Liver (tissue), 8 donors: ENCODE measurements at regions not wholly inside any gene's neighbourhood (a gene's known extent, or its start where the extent isn't known, plus 50 kb on each side); places are given as distances from the start of the nearest gene placed in this dataset.

Source experiments
- DNase-seq: peaks from one replicate; pipeline ENCODE4 v3.0.0-alpha.2; 2017; ENCODE audit warnings: low spot score
- H3K27ac ChIP-seq, 2 donors: one replicate each; pipeline ENCODE4 v1.7.0; 2013; ENCODE audit warnings: inconsistent platforms in 2 of 2, low read length in 2 of 2, control low read depth in 1 of 2, low read depth in 1 of 2, mild to moderate bottlenecking in 1 of 2
- H3K27me3 ChIP-seq, 4 donors: one replicate each; pipeline versions ENCODE4 v1.6.1 to v1.7.0; 2013; ENCODE audit warnings: low read length in 3 of 4, inconsistent platforms in 1 of 4, mild to moderate bottlenecking in 1 of 4, moderate library complexity in 1 of 4; ENCODE audit not compliant: control insufficient read depth in 4 of 4, insufficient read depth in 4 of 4
- H3K36me3 ChIP-seq, 4 donors: one replicate each; pipeline versions ENCODE4 v1.6.1 to v1.7.0; 2013; ENCODE audit warnings: low read length in 3 of 4, mild to moderate bottlenecking in 3 of 4, low read depth in 1 of 4, moderate library complexity in 1 of 4; ENCODE audit not compliant: control insufficient read depth in 4 of 4, insufficient read depth in 3 of 4
- H3K4me1 ChIP-seq, 4 donors: one replicate each; pipeline versions ENCODE4 v1.6.1 to v1.7.0; 2013; ENCODE audit warnings: low read length in 3 of 4, mild to moderate bottlenecking in 3 of 4, moderate library complexity in 1 of 4; ENCODE audit not compliant: control insufficient read depth in 4 of 4, insufficient read depth in 4 of 4
- H3K4me3 ChIP-seq, 3 donors: one replicate each; pipeline versions ENCODE4 v1.6.1 to v1.7.0; 2013; ENCODE audit warnings: low read length in 3 of 3, control low read depth in 1 of 3, low read depth in 1 of 3, mild to moderate bottlenecking in 1 of 3
- H3K9ac ChIP-seq, 2 donors: one replicate each; pipeline ENCODE4 v1.7.0; 2013; ENCODE audit warnings: low read length in 2 of 2, mild to moderate bottlenecking in 2 of 2, moderate library complexity in 2 of 2, control low read depth in 1 of 2, low read depth in 1 of 2
- H3K9me3 ChIP-seq, 4 donors: one replicate each; pipeline versions ENCODE4 v1.6.1 to v1.7.0; 2013; ENCODE audit warnings: low read length in 3 of 4; ENCODE audit not compliant: control insufficient read depth in 4 of 4
- CTCF ChIP-seq: fragments of 150-350 bp; IDR thresholded peaks from 2 replicates; pipeline ENCODE4 v1.5.1; 2017; ENCODE audit warnings: improper control_type of control experiment, low read depth, low read length; ENCODE audit not compliant: missing input control
- EGR1 ChIP-seq, 2 donors: IDR thresholded peaks; 2 replicates each; pipeline ENCODE4 v1.6.1; 2016 to 2018; ENCODE audit warnings: antibody characterized with exemption in 2 of 2, low read depth in 2 of 2
- FOXA1 ChIP-seq: IDR thresholded peaks from 2 replicates; pipeline ENCODE4 v1.6.1; 2016; ENCODE audit warnings: antibody characterized with exemption
- FOXA2 ChIP-seq: IDR thresholded peaks from 2 replicates; pipeline ENCODE4 v1.6.1; 2016; ENCODE audit warnings: antibody characterized with exemption
- GABPA ChIP-seq, 2 donors: IDR thresholded peaks in 1 of 2; conservative IDR thresholded peaks in 1 of 2; 2 replicates each; pipeline ENCODE4 v1.6.1; 2016; ENCODE audit warnings: antibody characterized with exemption in 2 of 2, mild to moderate bottlenecking in 1 of 2, moderate library complexity in 1 of 2
- HNF4A ChIP-seq, 2 donors: conservative IDR thresholded peaks; 2 replicates each; pipeline ENCODE4 v1.6.1; 2016; ENCODE audit warnings: antibody characterized with exemption in 2 of 2, mild to moderate bottlenecking in 2 of 2
- HNF4G ChIP-seq: IDR thresholded peaks from 2 replicates; pipeline ENCODE4 v1.6.1; 2016; ENCODE audit warnings: antibody characterized with exemption
- NR2F2 ChIP-seq: IDR thresholded peaks from 2 replicates; pipeline ENCODE4 v1.6.1; 2016; ENCODE audit warnings: antibody characterized with exemption
- RAD21 ChIP-seq, 2 donors: IDR thresholded peaks; 2 replicates each; pipeline ENCODE4 v1.6.1; 2016; ENCODE audit warnings: antibody characterized with exemption in 2 of 2, mild to moderate bottlenecking in 2 of 2
- REST ChIP-seq: IDR thresholded peaks from 2 replicates; pipeline ENCODE4 v1.6.1; 2016; ENCODE audit warnings: antibody characterized with exemption, mild to moderate bottlenecking
- RXRA ChIP-seq, 2 donors: IDR thresholded peaks; 2 replicates each; pipeline ENCODE4 v1.6.1; 2017 to 2018; ENCODE audit warnings: antibody characterized with exemption in 2 of 2, mild to moderate bottlenecking in 1 of 2
- SP1 ChIP-seq: IDR thresholded peaks from 2 replicates; pipeline ENCODE4 v1.6.1; 2018; ENCODE audit warnings: antibody characterized with exemption, mild to moderate bottlenecking
- TAF1 ChIP-seq: conservative IDR thresholded peaks from 2 replicates; pipeline ENCODE4 v1.6.1; 2016; ENCODE audit warnings: antibody characterized with exemption, mild to moderate bottlenecking
- YY1 ChIP-seq: IDR thresholded peaks from 2 replicates; pipeline ENCODE4 v1.6.1; 2016; ENCODE audit warnings: antibody characterized with exemption, mild to moderate bottlenecking
- WGBS: extraction: QIAGEN DNeasy Blood & Tissue Kit; methylation state at CpG from one replicate; pipeline ENCODE4 v1.1.7; 2013; 5-methylcytosine and 5-hydroxymethylcytosine counted together
- TF ChIP-seq, protein P1 (sequence below): IDR thresholded peaks from 2 replicates; pipeline ENCODE4 v1.6.1; 2016; ENCODE audit warnings: antibody characterized with exemption
- TF ChIP-seq, protein P2 (sequence below): IDR thresholded peaks from 2 replicates; pipeline ENCODE4 v1.6.1; 2016; ENCODE audit warnings: antibody characterized with exemption
- TF ChIP-seq, protein P3 (sequence below): IDR thresholded peaks from 2 replicates; pipeline ENCODE4 v1.6.1; 2016; ENCODE audit warnings: antibody characterized with exemption
- donor health status: healthy.
- donor health status: healthy.
- donor health status: healthy.
- donor health status: healthy.
- donor health status: healthy.

- Histone ChIP-seq H3K9me3 (no peaks in the 10 kb centered on the region), H3K4me1 (no peaks in the 10 kb centered on the region), H3K36me3 (no peaks in the 10 kb centered on the region), H3K27me3 (no peaks in the 10 kb centered on the region), H3K27ac (no peak overlapping the region), H3K9ac (no peak overlapping the region), H3K4me3 (no peak overlapping the region)
- no peak for DNase-seq
- 71% methylated on average over 5 of the region's 5 CpGs for WGBS
- TF ChIP-seq CTCF, result peak; percentile 14
- no peak for TF ChIP-seq NR2F2
- peak; percentile 71 for TF ChIP-seq RAD21 (IDR thresholded peaks at IDR 0.05)
Measured at GRCh38 chr3:190718097-190718496, 144.4 kb downstream of the GMNC start.

GRCh38 chr3:190716961-190717360 is 145.5 kb downstream of the GMNC start:
- Histone ChIP-seq H3K27ac (no peak overlapping the region), H3K36me3 (no peaks in the 10 kb centered on the region), H3K4me3 (no peak overlapping the region), H3K27me3 (no peaks in the 10 kb centered on the region), H3K9ac (no peak overlapping the region), H3K9me3 (no peaks in the 10 kb centered on the region), H3K4me1 (no peaks in the 10 kb centered on the region)
- DNase-seq, result no peak
- WGBS, result 71% methylated on average over 3 of the region's 3 CpGs
- no peak for TF ChIP-seq EGR1 (IDR thresholded peaks at IDR 0.05; ENCODE audit: low read depth in 2 of 2)
- TF ChIP-seq HNF4A (conservative IDR thresholded peaks at IDR 0.05), result no peak
- no peak for TF ChIP-seq FOXA1
- no peak for TF ChIP-seq FOXA2
- TF ChIP-seq, protein P1, sequence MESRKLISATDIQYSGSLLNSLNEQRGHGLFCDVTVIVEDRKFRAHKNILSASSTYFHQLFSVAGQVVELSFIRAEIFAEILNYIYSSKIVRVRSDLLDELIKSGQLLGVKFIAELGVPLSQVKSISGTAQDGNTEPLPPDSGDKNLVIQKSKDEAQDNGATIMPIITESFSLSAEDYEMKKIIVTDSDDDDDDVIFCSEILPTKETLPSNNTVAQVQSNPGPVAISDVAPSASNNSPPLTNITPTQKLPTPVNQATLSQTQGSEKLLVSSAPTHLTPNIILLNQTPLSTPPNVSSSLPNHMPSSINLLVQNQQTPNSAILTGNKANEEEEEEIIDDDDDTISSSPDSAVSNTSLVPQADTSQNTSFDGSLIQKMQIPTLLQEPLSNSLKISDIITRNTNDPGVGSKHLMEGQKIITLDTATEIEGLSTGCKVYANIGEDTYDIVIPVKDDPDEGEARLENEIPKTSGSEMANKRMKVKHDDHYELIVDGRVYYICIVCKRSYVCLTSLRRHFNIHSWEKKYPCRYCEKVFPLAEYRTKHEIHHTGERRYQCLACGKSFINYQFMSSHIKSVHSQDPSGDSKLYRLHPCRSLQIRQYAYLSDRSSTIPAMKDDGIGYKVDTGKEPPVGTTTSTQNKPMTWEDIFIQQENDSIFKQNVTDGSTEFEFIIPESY, result no peak
- TF ChIP-seq RAD21 (IDR thresholded peaks at IDR 0.05), result no peak
- no peak for TF ChIP-seq RXRA (IDR thresholded peaks at IDR 0.05)
- TF ChIP-seq SP1, result no peak

GRCh38 chr3:190716211-190716610 is 146.3 kb downstream of the GMNC start:
- Histone ChIP-seq H3K4me1 (no peaks in the 10 kb centered on the region), H3K9me3 (no peaks in the 10 kb centered on the region), H3K4me3 (no peak overlapping the region), H3K27ac (no peak overlapping the region), H3K9ac (no peak overlapping the region), H3K36me3 (no peaks in the 10 kb centered on the region), H3K27me3 (no peaks in the 10 kb centered on the region)
- 80% methylated on average over 2 of the region's 2 CpGs for WGBS
- no peak for DNase-seq
- TF ChIP-seq GABPA (IDR thresholded peaks at IDR 0.05 in 1 of 2, conservative IDR thresholded peaks at IDR 0.05 in 1 of 2) (no peak), RXRA (IDR thresholded peaks at IDR 0.05) (no peak), HNF4A (conservative IDR thresholded peaks at IDR 0.05) (no peak), YY1 (no peak), NR2F2 (no peak), EGR1 (IDR thresholded peaks at IDR 0.05; ENCODE audit: low read depth in 2 of 2) (no peak), SP1 (no peak), RAD21 (IDR thresholded peaks at IDR 0.05) (no peak), TAF1 (no peak), FOXA2 (no peak), HNF4G (no peak), REST (no peak), CTCF (no peak), FOXA1 (no peak)
- TF ChIP-seq, protein P2, sequence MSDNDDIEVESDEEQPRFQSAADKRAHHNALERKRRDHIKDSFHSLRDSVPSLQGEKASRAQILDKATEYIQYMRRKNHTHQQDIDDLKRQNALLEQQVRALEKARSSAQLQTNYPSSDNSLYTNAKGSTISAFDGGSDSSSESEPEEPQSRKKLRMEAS, result no peak
- TF ChIP-seq, protein P3, sequence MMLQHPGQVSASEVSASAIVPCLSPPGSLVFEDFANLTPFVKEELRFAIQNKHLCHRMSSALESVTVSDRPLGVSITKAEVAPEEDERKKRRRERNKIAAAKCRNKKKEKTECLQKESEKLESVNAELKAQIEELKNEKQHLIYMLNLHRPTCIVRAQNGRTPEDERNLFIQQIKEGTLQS, result no peak
